Retinal pigment epithelial cell (primary cell): ENCODE measurements at regions not wholly inside any gene's neighbourhood (a gene's known extent, or its start where the extent isn't known, plus 50 kb on each side); places are given as distances from the start of the nearest gene placed in this dataset.

Experiments
- DNase-seq: peaks from one replicate; pipeline ENCODE4 v3.0.0-alpha.2; 2010; ENCODE audit warnings: low read depth
- H3K4me3 ChIP-seq: 2 replicates; pipeline ENCODE4 v1.5.1; 2011; ENCODE audit warnings: mild to moderate bottlenecking, low read length, control low read depth, moderate library complexity
- TF ChIP-seq, protein P1 (sequence below): conservative IDR thresholded peaks from 2 replicates; pipeline ENCODE4 v1.5.1; 2011; ENCODE audit warnings: low read depth, low read length, control low read depth, inconsistent platforms

DNA sequence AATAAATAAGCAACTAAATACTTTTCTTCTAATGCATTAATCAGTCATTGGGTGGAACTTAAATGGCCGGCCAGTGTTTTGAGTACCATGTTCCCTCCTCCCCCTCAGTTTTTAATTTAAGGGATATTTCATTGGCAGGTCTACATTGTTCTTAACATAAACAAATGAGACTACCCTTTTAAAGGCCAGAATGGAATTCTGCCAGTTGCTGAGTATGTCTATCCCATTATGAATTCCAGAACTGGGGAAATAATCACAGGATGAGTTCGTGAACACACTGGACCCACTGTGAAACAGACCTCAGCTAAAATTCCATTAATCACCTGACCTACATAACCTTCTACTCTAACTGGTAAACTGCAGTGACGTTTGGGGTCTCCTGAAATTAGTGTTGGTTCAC is 305.5 kb upstream of the PKN2 start:
- no peak overlapping the region for H3K4me3 ChIP-seq
- DNase-seq = no peak
- TF ChIP-seq, protein P1, sequence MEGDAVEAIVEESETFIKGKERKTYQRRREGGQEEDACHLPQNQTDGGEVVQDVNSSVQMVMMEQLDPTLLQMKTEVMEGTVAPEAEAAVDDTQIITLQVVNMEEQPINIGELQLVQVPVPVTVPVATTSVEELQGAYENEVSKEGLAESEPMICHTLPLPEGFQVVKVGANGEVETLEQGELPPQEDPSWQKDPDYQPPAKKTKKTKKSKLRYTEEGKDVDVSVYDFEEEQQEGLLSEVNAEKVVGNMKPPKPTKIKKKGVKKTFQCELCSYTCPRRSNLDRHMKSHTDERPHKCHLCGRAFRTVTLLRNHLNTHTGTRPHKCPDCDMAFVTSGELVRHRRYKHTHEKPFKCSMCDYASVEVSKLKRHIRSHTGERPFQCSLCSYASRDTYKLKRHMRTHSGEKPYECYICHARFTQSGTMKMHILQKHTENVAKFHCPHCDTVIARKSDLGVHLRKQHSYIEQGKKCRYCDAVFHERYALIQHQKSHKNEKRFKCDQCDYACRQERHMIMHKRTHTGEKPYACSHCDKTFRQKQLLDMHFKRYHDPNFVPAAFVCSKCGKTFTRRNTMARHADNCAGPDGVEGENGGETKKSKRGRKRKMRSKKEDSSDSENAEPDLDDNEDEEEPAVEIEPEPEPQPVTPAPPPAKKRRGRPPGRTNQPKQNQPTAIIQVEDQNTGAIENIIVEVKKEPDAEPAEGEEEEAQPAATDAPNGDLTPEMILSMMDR = no peak

DNA sequence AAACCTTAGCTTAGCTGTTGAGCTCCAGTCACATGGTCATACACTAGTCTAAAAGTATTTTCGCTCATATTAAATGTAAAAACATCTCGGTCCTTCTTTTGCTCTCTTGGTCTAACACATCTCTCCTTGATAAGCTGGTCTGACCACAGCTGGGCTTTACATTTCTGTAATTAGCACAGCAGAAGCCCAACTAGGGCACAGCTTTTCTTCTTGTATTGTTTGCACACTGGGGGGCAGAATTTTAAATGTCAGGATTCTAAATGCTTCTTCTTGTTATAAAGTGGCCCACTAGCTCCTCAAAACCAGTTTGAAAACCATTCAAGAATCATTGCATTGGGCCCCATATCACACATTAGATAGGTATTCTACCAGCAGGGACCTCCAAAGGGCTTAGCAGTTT is 289.1 kb upstream of the PKN2 start:
- no peak for DNase-seq
- H3K4me3 ChIP-seq = no peak overlapping the region
- TF ChIP-seq, protein P1 = no peak

DNA sequence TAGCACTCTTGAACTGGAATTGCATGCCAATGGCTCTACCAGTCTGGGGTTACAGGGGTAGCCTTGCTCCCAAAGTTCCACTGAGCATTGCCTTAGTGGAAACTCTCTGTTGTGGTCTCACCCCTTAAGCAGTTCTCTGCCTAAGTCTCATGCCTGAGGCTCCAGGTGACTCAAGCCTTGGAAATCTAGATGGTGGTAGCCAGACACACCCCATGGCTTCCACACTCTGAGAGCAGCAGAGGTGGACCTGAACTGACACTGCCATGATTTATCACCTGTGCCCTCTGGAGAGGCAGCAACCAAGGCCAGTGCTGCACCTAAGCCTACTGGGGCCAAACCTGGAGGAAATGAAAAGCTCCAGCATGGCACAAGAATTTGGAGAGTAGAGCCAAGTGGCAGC is 285.7 kb upstream of the PKN2 start:
- TF ChIP-seq, protein P1 = no peak
- DNase-seq = no peak

DNA sequence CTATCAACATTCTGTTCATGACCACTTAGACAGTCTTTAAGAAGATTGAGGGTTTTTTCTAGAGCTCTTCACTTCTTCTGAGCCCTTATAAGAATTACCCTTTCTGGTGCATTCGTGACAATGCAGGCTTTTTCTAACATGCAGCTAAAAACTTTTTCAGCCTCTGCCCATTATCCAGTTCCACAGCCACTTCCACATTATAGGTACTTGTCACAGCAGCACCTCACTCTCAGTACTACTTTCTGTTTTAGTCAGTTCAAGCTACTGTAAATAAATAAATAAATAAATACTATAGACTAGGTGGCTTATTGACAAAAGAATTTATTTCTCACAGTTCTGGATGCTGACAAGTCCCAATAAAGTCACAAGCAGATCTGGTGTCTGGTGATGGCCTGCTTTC is 284.4 kb upstream of the PKN2 start:
- no peak for DNase-seq
- TF ChIP-seq, protein P1 = no peak

More for the DNA sequence above, 285.7 kb upstream of the PKN2 start:
- no peak overlapping the region for H3K4me3 ChIP-seq

DNA sequence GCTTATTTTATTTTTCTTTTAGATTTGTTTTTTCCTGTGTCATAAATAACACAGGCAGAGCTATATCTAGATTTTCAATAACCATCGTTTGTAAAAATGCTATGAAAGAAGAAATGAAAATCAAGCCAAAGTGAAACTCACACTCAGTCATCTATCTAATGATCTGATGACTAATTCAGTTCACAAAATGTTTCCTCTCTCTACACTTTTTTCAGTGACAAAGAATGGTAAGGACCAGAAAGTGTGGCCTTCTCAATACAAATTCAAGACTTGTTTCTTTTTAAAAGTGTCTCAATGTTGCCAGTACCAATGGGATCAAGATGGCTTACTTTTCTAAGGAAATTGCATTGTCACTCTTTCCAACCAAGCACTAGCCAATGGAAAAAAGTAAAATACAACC is 282.8 kb upstream of the PKN2 start:
- TF ChIP-seq, protein P1 = no peak
- H3K4me3 ChIP-seq = no peak overlapping the region
- no peak for DNase-seq

More for the DNA sequence above, 284.4 kb upstream of the PKN2 start:
- no peak overlapping the region for H3K4me3 ChIP-seq

DNA sequence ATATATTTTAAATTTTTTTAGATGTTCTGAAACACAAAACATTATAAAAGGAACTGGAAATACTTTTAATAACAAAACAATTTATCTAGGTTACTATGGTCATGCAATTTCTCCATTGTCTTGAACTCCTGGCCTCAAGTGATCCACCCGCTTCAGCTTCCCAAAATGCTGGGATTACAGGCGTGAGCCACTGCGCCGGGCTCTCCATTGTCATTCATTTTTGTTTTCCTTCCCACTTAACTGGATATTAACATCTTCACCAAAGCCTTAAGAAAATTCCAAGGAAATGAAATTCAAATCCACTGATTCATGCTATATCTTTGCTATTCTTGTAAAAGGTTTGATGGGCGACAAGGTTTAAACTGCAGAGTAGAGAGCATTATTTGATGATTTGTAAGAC is 279.5 kb upstream of the PKN2 start:
- TF ChIP-seq, protein P1 = no peak
- no peak for DNase-seq
- H3K4me3 ChIP-seq = no peak overlapping the region

DNA sequence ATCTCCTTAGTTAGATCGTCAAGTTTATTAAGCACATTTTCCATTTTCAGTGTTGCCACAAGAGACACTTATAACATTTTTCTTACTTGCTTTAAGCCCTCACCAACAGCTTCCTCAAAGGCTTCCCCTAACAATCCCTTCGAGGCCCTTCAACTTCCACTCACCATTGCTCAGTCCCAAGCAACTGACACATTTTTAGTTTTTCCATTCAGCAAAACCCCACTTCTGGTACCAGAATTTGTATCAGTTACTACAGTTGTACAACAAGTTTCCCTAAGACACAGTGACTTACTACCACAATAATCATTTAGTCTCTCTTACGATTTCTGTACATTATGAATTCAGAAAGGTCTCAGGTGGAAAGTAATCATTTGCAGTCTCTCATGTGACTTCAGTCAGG is 276.8 kb upstream of the PKN2 start:
- TF ChIP-seq, protein P1 = no peak
- no peak overlapping the region for H3K4me3 ChIP-seq
- DNase-seq = no peak
